Epidermal melanocyte (primary cell): ENCODE measurements at regions not wholly inside any gene's neighbourhood (a gene's known extent, or its start where the extent isn't known, plus 50 kb on each side); places are given as distances from the start of the nearest gene placed in this dataset.

ENCODE experiments used
- DNase-seq: peaks from one replicate; pipeline ENCODE4 v3.0.0; 2011; ENCODE audit warnings: low spot score; ENCODE audit not compliant: insufficient read length

- no peak for DNase-seq
Observed at GRCh38 chr2:221705185-221705877, 133.2 kb upstream of the EPHA4 start.

GRCh38 chr2:221704442-221704841 is 132.3 kb upstream of the EPHA4 start:
- DNase-seq = no peak

- no peak for DNase-seq
Observed at GRCh38 chr2:221693365-221693764, 121.3 kb upstream of the EPHA4 start.

- no peak for DNase-seq
Observed at GRCh38 chr2:221691571-221691970, 119.5 kb upstream of the EPHA4 start.

GRCh38 chr2:221689140-221689539 is 117.0 kb upstream of the EPHA4 start:
- DNase-seq = no peak

GRCh38 chr2:221680548-221680947 is 108.4 kb upstream of the EPHA4 start:
- no peak for DNase-seq

- DNase-seq = no peak
Observed at GRCh38 chr2:221677688-221678087, 105.6 kb upstream of the EPHA4 start.

- no peak for DNase-seq
Observed at GRCh38 chr2:221676566-221677172, 104.6 kb upstream of the EPHA4 start.

GRCh38 chr2:221675201-221675908 is 103.3 kb upstream of the EPHA4 start:
- DNase-seq = no peak

- no peak for DNase-seq
Observed at GRCh38 chr2:221674446-221674845, 102.3 kb upstream of the EPHA4 start.

- DNase-seq = no peak
Observed at GRCh38 chr2:221673248-221673647, 101.1 kb upstream of the EPHA4 start.

- DNase-seq = no peak
Observed at GRCh38 chr2:221671515-221671914, 99.4 kb upstream of the EPHA4 start.

- DNase-seq = no peak
Observed at GRCh38 chr2:221662689-221663391, 90.7 kb upstream of the EPHA4 start.

- DNase-seq = no peak
Observed at GRCh38 chr2:221657806-221658205, 85.7 kb upstream of the EPHA4 start.

- no peak for DNase-seq
Observed at GRCh38 chr2:221655300-221655699, 83.2 kb upstream of the EPHA4 start.

- no peak for DNase-seq
Observed at GRCh38 chr2:221653182-221653581, 81.1 kb upstream of the EPHA4 start.

- no peak for DNase-seq
Observed at GRCh38 chr2:221649051-221649775, 77.1 kb upstream of the EPHA4 start.

GRCh38 chr2:221642447-221642846 is 70.3 kb upstream of the EPHA4 start:
- DNase-seq = no peak

GRCh38 chr2:221641181-221641871 is 69.2 kb upstream of the EPHA4 start:
- DNase-seq = no peak

- DNase-seq = no peak
Observed at GRCh38 chr2:221640686-221641085, 68.6 kb upstream of the EPHA4 start.

- no peak for DNase-seq
Observed at GRCh38 chr2:221637851-221638250, 65.7 kb upstream of the EPHA4 start.
